GM13977 (cell line): ENCODE measurements at regions not wholly inside any gene's neighbourhood (a gene's known extent, or its start where the extent isn't known, plus 50 kb on each side); places are given as distances from the start of the nearest gene placed in this dataset.

Experiments
- DNase-seq: peaks from one replicate; pipeline ENCODE4 v3.0.0; 2012; ENCODE audit warnings: low spot score
- in situ Hi-C: fragments of 300-500 bp; cut with MboI; formaldehyde crosslinking; loops from one replicate; pipeline ENCODE4 v1.12.0; 2022; ENCODE audit warnings: low sequenced_read_pairs, low pct_unique_long_range_greater_than_20kb, mixed read lengths, inconsistent platforms; ENCODE audit not compliant: unreplicated experiment
- TF ChIP-seq, protein P1 (sequence below): IDR thresholded peaks from 2 replicates; pipeline ENCODE4 v1.5.1; 2012; ENCODE audit warnings: mild to moderate bottlenecking, control low read depth; ENCODE audit not compliant: insufficient read depth; ENCODE audit errors: extremely low read depth, missing control alignments

DNA sequence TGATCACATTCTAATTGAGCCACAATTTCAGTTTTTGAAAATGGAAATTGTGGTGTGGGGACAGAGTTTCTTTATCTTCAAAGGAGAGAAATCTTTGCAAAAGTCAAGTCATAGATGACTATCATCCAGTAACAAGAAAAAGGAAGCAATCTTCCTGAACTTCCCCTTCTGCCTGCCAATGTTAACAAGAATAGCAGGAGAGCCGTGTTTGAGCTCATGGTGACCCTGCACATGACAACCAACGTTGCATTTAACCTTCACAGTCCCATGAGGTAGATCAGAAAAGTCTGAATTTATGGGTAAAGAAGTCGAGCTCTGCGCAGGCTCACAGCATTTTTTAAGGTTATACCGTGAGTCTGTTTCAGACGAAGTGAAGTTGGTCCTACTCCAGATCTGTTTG lies 454.9 kb downstream of the LPIN1 start:
- DNase-seq: no peak
- in situ Hi-C loops: no loop called here
- TF ChIP-seq, protein P1, sequence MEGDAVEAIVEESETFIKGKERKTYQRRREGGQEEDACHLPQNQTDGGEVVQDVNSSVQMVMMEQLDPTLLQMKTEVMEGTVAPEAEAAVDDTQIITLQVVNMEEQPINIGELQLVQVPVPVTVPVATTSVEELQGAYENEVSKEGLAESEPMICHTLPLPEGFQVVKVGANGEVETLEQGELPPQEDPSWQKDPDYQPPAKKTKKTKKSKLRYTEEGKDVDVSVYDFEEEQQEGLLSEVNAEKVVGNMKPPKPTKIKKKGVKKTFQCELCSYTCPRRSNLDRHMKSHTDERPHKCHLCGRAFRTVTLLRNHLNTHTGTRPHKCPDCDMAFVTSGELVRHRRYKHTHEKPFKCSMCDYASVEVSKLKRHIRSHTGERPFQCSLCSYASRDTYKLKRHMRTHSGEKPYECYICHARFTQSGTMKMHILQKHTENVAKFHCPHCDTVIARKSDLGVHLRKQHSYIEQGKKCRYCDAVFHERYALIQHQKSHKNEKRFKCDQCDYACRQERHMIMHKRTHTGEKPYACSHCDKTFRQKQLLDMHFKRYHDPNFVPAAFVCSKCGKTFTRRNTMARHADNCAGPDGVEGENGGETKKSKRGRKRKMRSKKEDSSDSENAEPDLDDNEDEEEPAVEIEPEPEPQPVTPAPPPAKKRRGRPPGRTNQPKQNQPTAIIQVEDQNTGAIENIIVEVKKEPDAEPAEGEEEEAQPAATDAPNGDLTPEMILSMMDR: no peak

DNA sequence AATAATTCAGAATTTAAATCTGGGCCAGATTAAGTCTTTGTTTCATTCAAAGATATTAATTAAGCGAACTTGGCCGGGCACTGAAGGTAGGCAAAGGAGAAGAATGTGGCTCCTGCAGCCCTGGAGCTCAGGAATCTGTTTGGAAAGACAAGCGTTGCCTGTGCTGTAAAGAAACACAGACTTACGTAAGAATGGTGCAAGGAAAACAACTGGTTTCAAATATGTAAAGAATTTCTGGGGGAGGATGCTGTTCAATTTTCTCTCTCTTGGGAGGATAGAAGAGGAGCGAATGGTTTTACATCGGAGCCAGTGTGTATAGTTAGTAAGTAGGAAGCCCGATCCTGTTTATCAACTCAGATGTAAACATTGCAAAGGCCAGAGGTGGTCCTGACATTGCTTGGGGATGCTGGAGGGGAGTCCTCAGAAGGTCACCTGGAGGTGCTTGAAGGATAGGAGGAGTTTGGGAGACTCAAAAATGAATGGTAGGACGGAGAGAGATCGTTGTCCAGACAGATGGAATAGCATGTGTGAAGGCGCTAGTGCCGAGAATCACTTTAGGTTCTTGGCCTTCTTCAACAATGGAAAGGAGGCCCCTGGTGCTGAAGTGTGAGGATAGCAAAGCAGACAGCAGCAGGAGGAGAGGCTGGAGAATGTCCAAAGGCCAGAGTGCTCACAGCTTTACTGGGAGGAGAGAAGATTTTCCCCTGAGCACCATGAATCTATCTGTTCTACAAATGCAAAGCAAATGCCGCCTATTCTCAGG lies 456.1 kb downstream of the LPIN1 start:
- in situ Hi-C loops: no loop called here
- TF ChIP-seq, protein P1: no peak
- no peak for DNase-seq

DNA sequence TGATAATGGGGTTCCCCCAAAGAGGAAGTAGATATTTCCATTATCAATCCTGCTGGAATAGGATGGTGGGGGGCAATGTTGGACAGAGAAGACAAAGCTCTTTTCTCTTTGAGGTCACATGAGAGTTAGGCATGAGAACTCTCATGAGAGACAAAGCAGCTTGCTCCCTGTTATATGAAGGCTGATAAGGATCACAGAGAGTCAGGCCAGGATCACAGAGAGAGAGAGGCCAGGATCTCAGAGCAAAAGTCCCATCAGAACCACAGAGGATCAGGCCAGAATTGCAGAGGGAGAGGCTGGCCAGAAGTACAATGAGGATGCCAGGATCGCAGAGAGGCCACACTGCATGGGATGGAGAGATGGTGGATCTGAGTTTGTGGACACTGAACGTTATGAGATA lies 457.1 kb downstream of the LPIN1 start:
- TF ChIP-seq, protein P1: no peak
- in situ Hi-C loops: no loop called here

DNA sequence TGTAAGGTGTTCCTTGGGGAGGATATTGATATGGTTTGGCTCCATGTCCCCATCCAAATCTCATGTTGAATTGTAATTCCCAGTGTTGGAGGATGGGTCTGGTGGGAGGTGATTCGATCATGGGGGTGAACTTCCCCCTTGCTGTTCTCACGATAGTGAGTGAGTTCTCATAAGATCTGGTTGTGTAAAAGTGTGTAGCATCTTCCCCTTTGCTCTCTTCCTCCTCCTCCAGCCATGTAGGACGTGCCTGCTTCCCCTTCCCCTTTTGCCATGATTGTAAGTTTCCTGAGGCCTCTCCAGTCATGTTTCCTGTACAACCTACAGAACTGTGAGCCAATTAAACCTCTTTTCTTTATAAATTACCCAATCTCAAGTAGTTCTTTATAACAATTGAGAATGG lies 458.7 kb downstream of the LPIN1 start:
- in situ Hi-C loops: no loop called here
- no peak for DNase-seq
- TF ChIP-seq, protein P1: no peak

More for the DNA sequence above, 457.1 kb downstream of the LPIN1 start:
- no peak for DNase-seq

DNA sequence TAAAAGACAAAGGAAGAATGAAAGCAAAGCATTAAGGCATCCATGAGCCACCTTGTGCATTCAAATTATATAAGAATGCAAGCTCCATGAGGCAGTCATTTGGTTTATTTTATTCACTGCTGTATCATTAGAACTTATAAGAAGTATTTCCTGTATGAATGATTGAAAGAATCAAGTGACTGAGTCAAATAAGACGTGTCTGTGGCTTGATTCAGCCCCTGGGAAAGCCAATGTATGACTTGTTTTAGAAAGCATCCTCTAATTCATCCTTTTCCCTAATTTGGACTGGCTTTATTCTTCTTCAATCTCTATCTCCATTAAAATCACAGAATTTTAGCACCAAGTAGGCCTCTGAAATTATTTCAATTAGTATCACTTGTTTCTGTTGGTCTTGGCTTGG lies 461.1 kb downstream of the LPIN1 start:
- TF ChIP-seq, protein P1: no peak
- in situ Hi-C loops: no loop called here
- DNase-seq: no peak

DNA sequence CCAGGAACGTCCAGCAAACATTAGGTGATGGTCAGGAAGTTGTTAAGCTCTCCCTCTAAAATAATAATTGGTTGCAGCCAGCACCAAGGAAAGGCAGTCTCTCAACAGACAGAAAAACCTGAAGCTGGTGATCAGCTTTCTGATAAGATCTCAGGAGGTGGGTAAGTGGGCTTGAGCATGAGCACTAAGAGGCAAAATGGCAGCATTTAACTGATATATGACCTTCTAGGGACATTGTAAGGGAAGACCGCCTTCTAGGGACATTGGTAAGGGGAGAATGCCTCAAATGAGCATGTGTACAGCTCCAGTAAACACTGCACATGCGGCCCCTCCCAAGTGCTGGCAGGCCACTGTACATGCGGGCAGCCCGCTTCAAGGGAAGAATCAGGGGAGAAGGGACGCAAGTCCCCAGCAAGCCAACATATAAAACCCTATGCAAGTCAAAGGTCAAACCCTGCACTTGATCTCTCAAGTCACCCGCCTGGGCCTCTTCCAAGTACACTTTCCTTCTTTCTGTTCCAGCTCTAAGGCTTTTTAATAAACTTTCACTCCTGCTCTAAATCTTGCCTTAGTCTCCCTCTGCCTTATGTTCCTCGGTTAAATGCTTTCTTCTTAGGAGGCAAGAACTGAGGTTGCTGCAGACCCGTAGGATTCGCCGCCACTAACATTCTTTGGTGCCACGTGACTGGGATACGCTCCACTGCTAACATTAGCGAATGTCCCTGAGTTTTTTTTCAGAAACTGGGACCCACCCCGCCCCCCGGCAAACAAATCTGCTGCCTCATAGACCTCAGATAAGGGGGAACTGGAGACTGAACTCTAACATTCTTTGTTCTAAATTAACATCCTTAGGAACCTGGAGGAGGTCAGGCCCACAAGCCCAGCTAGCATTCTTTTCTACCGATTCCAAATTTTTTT lies 463.8 kb downstream of the LPIN1 start:
- TF ChIP-seq, protein P1: no peak
- in situ Hi-C loops: no loop called here
- DNase-seq: no peak
